ENCODE measurements at regions not wholly inside any gene's neighbourhood (a gene's known extent, or its start where the extent isn't known, plus 50 kb on each side); places are given as distances from the start of the nearest gene placed in this dataset.
"Not testable (repeated sequence)": the region's sequence is repeated elsewhere in the genome, so short reads cannot be mapped to it uniquely, and the experiment has no call there.

DNA sequence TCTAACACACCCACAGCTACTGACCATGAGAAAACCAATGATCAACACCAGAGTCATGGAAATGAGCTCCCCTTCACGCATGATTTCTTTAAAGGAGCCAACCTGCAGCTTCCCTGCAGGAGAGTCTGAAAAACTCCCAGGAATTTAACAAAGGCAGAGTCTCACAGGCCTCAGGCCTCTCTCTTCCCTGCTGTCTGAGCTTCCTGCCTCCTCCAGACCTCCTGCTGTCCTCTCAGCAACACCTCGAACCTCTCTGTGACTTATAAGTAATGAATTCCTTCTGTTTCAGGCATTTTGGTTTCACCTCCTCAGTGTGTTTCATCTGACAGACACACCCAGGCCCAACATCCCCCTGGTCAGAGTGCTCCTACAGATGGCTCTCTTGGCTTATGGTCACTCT, 1044.4 kb downstream of the UQCRFS1 start:
- DNase-seq: no peak

DNA sequence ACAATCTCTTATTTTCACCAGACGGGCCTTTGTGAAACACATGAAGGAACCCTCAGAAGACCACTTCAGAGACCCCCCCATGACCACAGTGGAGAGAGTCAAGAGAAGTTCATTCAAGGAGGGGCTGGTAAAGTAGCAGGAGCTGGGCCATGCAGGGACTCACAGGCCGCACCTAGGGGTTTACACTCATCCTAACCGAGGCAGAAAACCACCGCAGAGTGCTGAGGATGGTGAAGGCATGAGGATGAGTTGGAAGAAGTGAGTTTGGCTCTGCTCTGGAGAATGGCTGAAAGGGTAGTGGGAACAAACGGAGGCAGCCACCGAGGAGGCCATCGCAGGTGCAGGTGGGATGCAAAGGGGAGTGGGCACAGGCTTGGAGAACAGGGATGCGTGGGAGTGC, 1046.9 kb downstream of the UQCRFS1 start:
- DNase-seq: no peak

DNA sequence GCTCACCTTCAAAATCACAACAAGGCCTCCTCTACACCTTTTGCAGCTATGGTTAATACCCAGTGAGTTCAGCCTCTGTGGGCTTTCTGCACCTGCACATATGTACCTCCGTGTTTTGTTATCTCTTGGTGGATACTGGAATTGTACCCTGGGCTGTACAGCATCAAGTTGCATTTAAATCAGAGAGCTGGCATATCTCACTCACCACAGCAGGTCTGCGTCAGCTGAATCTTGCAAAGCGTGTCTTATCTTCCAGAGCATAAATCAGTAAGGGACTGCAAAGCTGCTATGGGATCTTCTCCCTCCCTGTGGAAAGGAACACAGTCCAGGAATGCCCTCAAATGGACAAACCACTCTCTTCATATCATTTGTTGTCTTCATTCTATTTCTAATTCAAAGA, 1048.7 kb downstream of the UQCRFS1 start:
- DNase-seq: no peak

DNA sequence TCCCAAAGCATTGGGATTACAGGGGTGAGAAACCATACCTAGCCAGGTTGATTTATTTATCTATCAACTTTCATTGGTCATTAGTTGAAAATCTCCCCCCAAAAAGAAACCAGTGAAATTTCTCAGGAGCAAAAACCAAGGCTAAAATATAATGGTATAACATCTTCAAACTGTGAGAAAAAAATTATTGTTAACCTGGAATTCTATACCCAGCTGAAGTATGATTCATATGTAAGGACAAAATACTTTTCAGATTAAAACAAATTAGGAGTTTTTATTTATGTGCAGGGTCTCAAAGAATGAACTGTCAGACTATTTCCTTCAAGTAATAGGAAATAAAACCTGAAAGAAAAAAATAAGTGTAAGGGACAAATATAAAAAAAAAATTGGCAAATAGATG, 1053.9 kb downstream of the UQCRFS1 start:
- DNase-seq: no peak

DNA sequence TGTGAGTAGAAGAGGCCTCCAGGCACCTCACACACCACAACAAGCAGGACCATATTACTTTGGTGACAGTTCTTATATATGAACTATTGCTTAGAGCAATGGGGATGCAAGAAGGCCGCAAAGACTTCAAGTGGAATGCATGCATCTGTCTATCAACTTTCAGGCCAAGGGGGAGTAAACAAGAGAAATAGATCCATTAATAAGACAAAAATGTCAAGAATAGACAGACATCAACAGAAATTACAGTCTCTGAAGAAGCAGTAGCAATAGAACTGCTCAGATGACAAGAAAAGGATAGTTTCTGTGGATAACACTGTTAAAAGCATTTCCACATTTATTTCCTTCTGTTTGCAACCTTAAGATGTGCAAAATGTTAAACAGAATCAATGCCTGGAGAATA, 1057.7 kb downstream of the UQCRFS1 start:
- no peak for DNase-seq

DNA sequence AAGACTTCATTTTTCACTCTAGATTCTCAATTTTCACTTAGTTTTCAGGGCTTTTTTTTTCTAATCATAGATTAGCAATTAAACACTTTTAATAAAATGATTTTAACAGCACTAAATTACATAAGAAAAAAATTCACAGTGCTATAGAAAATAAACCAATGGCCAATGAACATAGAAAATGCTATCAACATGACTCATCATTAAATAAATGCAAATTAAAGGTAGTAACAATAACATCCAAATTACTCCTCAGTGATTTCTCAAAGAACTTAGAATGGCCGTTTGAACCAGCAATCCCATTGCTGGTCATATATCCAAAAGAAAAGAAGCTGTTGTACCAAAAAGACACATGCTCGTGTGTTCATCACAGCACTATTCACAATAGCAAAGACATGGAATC, 1058.9 kb downstream of the UQCRFS1 start:
- no peak for DNase-seq

DNA sequence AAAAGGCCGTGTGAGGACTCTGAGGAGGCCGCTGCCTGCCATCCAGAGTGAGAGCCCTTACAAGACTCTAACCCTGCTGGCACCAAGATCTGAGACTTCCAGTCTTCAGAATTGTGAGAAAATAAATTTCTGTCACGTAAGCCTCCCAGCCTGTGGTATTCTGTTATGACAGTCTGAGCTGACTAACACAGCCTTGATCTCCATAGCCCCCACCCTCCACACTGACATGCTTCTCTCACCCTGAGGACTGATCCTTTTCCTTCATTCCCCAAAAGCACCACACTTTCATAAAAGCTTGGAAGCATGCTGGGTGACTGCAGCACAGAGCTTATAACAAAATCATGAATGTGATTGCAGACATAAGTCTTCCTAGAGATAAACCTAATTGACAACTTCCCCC, 1059.8 kb downstream of the UQCRFS1 start:
- no peak for DNase-seq

DNA sequence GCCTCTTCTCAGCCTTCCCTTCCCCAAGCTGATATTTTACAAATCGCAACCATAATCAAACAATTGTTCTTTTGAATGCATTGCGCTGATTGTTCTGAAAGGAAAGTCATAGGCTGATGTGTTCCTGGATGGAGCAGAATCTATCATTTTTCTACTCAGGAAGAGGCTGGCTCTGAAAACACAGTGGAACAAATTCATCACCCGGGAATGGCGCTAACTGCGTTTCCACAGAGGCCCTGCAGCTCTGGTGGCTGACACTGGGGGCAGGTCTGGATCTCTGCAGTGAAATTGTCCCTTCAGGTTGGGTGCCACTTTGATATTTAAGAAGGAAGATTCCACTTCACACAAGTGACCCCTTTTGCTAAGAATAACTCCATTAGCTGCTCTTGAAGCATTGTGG, 1060.8 kb downstream of the UQCRFS1 start:
- DNase-seq: no peak

DNA sequence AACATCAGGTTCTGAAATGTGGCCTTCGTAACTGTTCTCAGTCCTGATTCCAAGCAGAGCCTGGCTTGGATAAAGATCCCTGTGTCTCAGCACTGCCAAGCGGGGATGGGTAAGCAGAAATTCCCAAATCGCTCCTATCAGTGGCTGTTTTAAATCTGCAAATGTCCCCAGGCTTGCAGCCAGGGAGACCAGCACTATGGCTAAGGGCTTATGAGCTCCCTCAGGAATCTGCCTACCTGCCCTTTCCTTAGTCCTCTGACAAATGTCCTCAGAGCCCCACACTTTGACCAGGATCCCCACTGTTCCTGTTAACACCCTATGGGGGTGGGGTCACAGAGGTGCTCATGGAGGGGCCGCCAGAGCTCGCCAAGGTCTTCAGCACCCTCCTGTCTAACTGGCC, 1062.8 kb downstream of the UQCRFS1 start:
- no peak for DNase-seq

DNA sequence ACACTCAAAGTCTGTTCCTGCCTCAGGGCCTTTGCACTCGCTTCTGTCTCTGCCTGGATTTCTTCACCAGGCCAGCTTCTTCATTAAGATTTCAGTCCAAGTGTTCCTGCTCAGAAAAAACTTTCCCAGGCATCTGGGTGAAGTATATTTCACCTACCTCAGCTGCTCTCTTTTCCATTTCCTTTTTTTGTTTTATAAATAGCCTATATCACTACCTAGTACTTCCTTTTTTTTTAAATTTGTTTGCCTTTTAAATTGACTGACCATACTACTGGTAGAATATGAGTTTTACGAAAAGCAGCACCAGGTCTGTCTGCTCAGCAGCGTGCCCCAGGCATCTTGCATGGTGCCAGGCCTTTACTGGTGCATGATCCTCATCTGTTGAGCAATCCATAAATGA, 1064.4 kb downstream of the UQCRFS1 start:
- DNase-seq: no peak

DNA sequence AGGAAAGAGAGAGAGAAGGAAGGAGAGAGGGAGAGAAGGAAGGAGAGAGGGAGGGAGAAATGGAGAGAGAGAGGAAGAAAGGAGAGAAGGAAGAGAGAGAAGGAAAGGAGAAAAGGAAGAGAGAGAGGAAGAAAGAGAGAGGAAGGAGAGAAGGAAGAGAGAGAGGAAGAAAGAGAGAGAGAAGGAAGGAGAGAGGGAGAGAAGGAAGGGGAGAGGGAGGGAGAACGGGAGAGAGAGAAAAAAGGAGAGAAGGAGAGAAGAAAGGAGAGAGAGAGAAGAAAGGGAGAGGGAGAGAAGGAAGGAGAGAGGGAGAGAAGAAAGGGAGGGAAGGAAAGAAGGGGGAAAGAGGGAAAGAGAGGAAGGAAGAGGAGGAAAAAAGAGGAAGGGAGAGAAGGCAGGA, 1070.7 kb downstream of the UQCRFS1 start:
- no peak for DNase-seq

DNA sequence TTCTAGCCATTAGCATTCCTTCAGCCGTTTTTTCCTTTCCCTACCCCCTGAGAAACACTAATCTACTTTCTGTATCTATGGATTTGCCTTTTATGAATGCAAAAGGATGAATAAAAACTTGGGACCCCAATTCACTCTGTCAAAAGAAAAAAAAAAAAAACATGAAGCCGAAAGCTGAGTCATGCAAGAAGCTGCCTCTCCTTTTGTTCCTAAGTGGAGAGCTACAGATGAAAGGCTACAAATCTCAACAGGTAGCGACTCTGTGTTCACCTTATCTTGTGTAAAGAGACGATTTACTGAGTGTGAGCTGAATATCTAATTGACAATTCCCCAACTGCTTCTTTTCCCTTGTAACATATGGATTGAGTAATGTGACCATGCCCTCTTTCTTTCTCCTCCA, 1072.8 kb downstream of the UQCRFS1 start:
- no peak for DNase-seq

DNA sequence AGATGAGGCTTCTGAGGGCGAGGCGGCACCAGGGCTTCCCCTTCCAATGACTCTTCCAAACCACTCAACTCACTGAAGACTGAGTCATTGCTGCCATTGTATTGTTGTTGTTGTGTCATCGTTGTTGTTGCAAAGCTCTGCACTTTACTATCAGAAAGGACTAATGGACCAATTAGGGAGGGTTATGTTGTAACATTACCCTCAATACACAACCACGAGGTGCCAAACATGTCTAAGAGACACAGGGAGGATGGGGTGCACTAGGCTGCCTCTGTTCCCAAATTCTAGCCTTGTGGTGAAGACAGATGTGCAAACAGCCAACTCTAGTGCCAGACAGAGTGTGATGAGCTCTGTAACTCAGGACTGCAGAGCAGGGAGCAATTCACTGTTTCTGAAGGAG, 1075.2 kb downstream of the UQCRFS1 start:
- no peak for DNase-seq

DNA sequence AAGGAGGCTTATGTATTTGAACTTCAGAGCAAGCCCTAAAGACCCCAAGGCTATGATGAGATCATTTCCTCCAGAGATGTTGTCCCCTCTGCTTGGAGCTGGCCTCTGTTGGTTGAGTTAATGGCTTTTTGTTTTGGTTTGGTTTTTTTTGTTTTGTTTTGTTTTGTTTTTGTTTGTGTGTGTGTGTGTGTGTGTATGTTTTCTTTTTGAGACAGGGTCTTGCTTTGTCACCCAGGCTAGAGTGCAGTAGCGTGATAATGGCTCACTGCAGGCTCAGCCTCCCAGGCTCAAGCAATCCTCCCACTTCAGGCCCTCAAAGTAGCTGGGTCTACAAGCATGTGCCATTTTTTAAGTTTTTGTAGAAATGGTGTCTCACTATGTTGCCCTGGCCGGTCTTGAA, 1076.2 kb downstream of the UQCRFS1 start:
- DNase-seq: no peak

DNA sequence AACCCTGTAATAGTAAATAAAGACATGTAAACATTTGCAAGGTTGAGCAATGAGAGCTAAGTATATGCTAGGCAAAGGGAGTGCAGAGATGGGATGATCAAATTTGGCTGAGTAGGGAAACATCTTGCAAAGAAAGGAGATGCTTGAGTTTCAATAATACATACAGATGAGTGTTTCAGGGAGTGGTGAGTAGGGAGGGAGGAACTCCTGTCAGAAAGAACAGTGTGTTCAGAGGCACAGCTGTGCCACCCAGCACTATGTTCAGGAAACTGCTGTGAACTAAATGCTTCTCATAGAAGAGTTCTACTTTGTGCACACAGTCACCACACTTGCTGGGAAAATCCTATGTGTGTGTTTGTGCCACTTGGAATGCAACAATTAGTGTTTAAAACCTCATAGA, 1077.1 kb downstream of the UQCRFS1 start:
- no peak for DNase-seq

DNA sequence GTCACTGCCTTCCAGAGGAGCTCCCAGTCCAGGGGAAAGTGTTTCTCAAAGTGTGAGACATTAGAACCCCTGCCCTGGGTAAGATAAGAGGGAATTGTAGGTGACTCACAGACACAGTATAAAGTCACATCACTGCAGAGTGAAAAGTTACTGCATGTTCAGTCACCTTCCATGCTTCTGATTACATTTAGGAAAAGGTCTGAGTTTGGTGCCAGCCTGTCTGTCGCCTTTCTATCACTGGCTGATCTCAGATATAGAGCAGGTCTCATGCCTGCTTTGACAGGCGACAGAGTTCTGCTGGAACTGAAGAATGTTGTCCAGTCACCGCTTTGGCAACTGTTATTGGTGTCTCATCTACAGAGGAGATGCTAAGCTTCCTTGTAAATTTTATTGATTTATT, 1078.6 kb downstream of the UQCRFS1 start:
- DNase-seq: no peak

DNA sequence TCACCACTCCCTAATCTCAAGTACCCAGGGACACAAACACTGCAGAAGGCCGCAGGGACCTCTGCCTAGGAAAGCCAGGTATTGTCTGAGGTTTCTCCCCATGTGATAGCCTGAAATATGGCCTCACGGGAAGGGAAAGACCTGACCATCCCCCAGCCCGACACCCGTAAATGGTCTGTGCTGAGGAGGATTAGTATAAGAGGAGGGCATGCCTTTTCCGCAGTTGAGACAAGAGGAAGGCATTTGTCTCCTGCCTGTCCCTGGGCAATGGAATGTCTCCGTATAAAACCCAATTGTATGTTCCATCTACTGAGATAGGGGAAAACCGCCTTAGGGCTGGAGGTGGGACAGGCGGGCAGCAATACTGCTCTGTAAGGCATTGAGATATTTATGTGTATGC, 1082.1 kb downstream of the UQCRFS1 start:
- not testable (repeated sequence) for DNase-seq

DNA sequence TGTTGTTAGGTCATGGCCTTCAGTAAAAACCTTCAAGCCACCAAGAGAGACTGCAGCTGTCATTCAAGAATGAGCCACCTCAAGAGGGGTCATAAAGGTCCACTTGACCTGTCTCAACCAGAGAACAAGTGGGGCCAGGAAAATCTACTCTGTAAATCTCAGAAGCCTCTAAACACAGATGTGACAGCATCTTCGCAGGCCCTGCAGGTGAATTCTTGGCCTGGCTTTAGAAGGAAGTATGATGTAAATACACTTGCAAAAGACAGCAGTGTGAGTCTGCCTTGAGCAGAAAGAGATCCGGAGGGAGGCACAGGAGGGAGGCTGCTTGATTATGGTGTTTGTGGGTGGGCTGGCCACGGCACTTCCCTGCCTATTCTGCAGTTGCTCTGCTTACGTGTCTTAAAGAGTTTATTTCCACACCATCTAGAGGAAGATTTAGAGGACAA, 1082.9 kb downstream of the UQCRFS1 start:
- no peak for DNase-seq

DNA sequence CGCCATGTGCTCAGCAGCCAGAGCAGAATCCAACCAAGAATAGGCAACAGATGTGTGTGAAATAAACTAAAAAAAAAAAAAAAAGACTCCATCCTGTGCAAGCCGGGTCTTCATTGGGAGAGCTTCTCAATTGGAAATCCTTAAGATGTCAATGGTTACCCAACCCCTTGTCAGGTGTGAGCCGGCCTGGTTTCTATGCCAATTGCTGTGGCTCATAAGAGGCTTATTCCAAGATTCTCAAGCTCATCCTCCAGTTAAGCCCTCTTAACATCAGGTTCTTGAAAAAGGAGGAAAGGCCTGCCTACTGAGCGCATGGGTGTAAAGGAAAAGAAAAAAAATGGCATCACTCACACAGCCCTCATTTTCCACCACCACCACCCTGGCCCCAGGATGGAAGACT, 1084.6 kb downstream of the UQCRFS1 start:
- no peak for DNase-seq

DNA sequence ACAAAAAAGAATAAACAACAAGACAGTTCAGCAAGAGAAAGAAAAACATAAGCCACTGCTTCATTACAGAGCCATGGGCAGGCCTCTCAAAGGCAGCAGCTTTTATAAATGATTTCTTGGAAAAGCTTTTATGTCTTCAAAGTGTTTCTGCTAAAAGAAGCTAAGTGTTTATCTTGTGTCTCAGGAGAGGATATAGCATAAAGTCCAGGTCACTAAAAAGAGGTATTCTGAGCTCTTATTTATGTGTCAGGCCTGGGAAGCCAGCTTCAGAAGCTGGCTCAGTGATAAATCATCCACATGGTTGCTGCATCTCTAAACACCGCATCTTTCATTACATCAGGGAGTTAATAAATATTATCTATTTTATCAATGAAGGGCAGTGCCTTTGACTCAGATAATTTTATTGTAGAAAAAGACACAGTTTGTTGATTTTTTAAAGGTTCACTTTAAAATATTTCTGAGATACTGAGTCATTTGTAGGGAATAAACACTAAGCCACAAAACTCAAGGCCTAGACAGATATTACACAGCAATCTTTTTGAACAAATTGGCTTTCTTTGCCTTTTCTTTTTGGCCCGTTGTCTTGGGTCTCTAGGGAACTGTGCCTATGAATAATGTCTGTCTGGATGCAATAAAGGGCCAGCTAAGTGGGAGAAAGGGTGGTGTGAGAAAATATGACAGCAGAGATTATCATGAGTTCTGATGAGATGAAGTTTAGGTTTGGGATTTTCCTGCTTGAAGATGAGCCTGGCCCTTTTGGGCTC, 1086.6 kb downstream of the UQCRFS1 start:
- no peak for DNase-seq

DNA sequence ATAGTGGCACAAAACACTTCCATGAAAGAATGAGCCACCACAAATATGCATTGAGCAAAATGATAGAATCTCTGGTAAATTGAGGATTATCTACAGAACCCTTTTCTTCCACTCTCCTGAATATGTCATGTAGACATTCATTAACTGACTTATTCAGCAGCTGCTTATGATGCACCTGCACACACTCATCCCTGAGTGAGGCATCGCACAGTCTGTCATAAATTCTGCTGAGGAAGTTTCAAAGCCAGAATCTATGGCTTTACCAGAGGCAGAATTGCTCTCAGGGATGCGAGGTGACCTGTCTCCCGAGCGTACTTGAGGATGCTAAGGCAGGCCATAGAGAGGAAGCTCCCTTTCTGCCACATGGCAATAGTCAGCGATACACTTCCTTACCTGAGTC, 1090.2 kb downstream of the UQCRFS1 start:
- no peak for DNase-seq

DNA sequence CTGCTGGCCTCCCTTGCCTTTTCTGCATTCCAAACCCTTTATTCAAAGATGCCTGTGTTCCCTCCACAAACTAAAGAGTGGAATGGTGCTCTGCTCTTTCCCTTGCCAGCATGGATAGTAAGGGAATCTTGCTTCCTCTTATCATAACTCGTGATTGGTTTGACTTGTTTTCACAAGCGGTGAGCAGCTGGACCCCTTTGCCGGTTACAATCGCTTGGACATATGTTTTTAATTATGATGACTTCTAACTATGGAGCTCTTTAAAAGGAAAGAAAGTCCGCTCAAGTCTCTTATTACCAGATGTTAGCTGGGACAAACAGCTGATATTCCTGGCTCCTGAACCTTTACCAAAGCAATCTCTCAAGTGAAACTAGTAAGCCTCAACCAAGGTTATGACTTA, 1094.7 kb downstream of the UQCRFS1 start:
- no peak for DNase-seq

DNA sequence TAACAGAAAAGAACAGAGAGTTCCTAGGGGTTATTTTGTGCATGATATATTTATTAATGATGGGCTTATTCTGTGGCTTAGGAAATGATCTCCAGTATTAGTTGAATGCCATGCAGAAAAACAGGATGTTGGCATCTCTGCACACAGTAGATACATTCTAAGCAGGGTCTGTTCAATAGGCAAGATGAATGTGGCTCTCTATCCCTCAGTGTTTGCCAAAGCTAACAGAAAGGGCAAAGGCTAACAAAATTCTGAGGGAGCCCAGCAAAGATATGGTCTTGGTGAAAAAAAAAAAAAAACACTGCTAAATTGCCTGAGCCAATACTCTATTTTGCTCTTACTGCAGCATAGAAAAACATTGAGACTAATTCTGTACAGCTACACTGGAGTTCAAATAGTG, 1095.8 kb downstream of the UQCRFS1 start:
- no peak for DNase-seq

DNA sequence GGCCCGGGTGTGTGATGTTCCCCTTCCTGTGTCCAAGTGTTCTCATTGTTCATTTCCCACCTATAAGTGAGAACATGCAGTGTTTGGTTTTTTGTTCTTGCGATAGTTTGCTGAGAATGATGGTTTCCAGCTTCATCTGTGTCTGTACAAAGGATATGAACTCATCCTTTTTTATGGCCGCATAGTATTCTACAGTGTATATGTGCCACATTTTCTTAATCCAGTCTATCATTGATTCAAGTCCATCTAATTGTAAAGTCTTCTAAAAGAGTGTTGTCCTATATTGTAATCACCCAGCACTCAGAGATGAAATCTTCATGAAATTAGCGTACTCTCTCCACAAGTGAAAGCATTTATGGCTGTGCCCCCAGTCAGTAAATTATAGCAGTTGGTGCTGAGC, 1096.6 kb downstream of the UQCRFS1 start:
- DNase-seq: not testable (repeated sequence)

DNA sequence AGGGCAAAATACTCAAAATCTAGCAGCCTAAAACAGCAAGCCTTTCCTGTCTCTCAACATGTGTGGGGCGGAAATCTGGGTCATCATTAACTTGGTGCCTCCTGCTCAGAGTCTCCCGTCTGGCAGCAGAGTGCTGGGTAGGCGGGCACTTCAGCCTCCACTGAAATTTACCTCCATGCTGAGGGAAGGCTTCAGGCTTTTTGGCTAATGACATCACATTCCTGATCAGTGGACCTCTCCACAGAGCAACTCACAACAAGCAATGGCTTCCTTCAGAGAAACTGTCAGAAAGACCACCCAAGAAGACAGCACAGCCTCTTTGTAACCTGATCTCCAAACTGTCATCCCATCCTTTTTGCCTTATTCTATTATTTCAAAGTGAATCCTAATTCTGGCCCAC, 1109.0 kb downstream of the UQCRFS1 start:
- DNase-seq: no peak

All from activated CD8-positive, alpha-beta memory T cell treated with anti-CD3 and anti-CD28 coated beads, Interleukin-2, amount 50 U/mL, for 48 hours (primary cell).